Activated naive CD8-positive, alpha-beta T cell treated with anti-CD3 and anti-CD28 coated beads, Interleukin-2, amount 10 ng/mL, durations not matched to agents 7 days and 5 days (primary cell): ENCODE measurements at regions not wholly inside any gene's neighbourhood (a gene's known extent, or its start where the extent isn't known, plus 50 kb on each side); places are given as distances from the start of the nearest gene placed in this dataset.
"Not testable (repeated sequence)": the region's sequence is repeated elsewhere in the genome, so short reads cannot be mapped to it uniquely, and the experiment has no call there.

Experiments used
- ATAC-seq: fragments of 150-1000 bp; cut with Tn5 transposase; one replicate; pipeline ENCODE4 v1.10.0; 2021; ENCODE audit warnings: low read depth, moderate library complexity
- POLR2A ChIA-PET: fragments of 350-600 bp; sonication (Branson Sonifier 250); formaldehyde crosslinking; loops from one replicate; lab custom pipeline; 2021; ENCODE audit warnings: antibody characterized with exemption; lab: Charles Lee
- DNase-seq: peaks from one replicate; pipeline ENCODE4 v3.0.0; 2021
- H3K27ac Mint-ChIP-seq: one replicate; pipeline ENCODE4 v1.8.0; 2022; ENCODE audit warnings: mild to moderate bottlenecking, mixed read lengths
- H3K27me3 Mint-ChIP-seq: one replicate; pipeline ENCODE4 v1.8.0; 2022; ENCODE audit warnings: mild to moderate bottlenecking, moderate library complexity, mixed read lengths
- H3K36me3 Mint-ChIP-seq: one replicate; pipeline ENCODE4 v1.8.0; 2021; ENCODE audit warnings: mild to moderate bottlenecking, mixed read lengths
- H3K4me1 Mint-ChIP-seq: one replicate; pipeline ENCODE4 v1.8.0; 2021; ENCODE audit warnings: mixed read lengths
- H3K4me3 Mint-ChIP-seq: one replicate; pipeline ENCODE4 v1.8.0; 2022; ENCODE audit warnings: mild to moderate bottlenecking, moderate library complexity, mixed read lengths
- H3K9me3 Mint-ChIP-seq: one replicate; pipeline ENCODE4 v1.8.0; 2021; ENCODE audit warnings: mixed read lengths

GRCh38 chr20:55353206-55353605, 652.1 kb downstream of the CBLN4 start:
- Mint-ChIP-seq H3K4me3 (no peak overlapping the region), H3K4me1 (no peaks in the 10 kb centered on the region), H3K36me3 (no peaks in the 10 kb centered on the region), H3K27me3 (no peaks in the 10 kb centered on the region), H3K27ac (no peak overlapping the region), H3K9me3 (peaks cover 5% of the 10 kb centered on the region)
- POLR2A ChIA-PET: no interaction called here
- DNase-seq (no peak), ATAC-seq (no peak)

GRCh38 chr20:55348223-55348622, 657.1 kb downstream of the CBLN4 start:
- Mint-ChIP-seq H3K4me1 (no peaks in the 10 kb centered on the region), H3K36me3 (no peaks in the 10 kb centered on the region), H3K9me3 (peaks cover 6% of the 10 kb centered on the region), H3K27me3 (no peaks in the 10 kb centered on the region), H3K27ac (no peak overlapping the region), H3K4me3 (no peak overlapping the region)
- ATAC-seq: no peak
- POLR2A ChIA-PET: no interaction called here
- no peak for DNase-seq

- POLR2A ChIA-PET: no interaction called here
- Mint-ChIP-seq H3K4me1 (no peaks in the 10 kb centered on the region), H3K27me3 (no peaks in the 10 kb centered on the region), H3K9me3 (peaks cover 8% of the 10 kb centered on the region), H3K27ac (no peak overlapping the region), H3K4me3 (no peak overlapping the region), H3K36me3 (no peaks in the 10 kb centered on the region)
- no peak for DNase-seq
- ATAC-seq: no peak
Measured at GRCh38 chr20:55342822-55343221, 662.5 kb downstream of the CBLN4 start.

GRCh38 chr20:55333798-55334197, 671.5 kb downstream of the CBLN4 start:
- Mint-ChIP-seq H3K9me3 (peaks cover 4% of the 10 kb centered on the region), H3K4me1 (no peaks in the 10 kb centered on the region), H3K36me3 (no peaks in the 10 kb centered on the region), H3K27me3 (no peaks in the 10 kb centered on the region), H3K4me3 (no peak overlapping the region), H3K27ac (no peak overlapping the region)
- ATAC-seq (no peak), DNase-seq (no peak)
- POLR2A ChIA-PET: no interaction called here

GRCh38 chr20:55329108-55329507, 676.2 kb downstream of the CBLN4 start:
- Mint-ChIP-seq H3K27me3 (no peaks in the 10 kb centered on the region), H3K4me1 (no peaks in the 10 kb centered on the region), H3K4me3 (no peak overlapping the region), H3K36me3 (no peaks in the 10 kb centered on the region), H3K9me3 (peaks cover 5% of the 10 kb centered on the region), H3K27ac (no peak overlapping the region)
- ATAC-seq (no peak), DNase-seq (no peak)
- POLR2A ChIA-PET: no interaction called here

GRCh38 chr20:55322745-55323144, 682.6 kb downstream of the CBLN4 start:
- Mint-ChIP-seq H3K27ac (no peak overlapping the region), H3K36me3 (no peaks in the 10 kb centered on the region), H3K27me3 (no peaks in the 10 kb centered on the region), H3K4me3 (no peak overlapping the region), H3K9me3 (peaks cover 7% of the 10 kb centered on the region), H3K4me1 (no peaks in the 10 kb centered on the region)
- DNase-seq (no peak), ATAC-seq (no peak)
- POLR2A ChIA-PET: no interaction called here

- POLR2A ChIA-PET: no interaction called here
- peaks cover 9% of the 10 kb centered on the region for H3K9me3 Mint-ChIP-seq
- DNase-seq (no peak), ATAC-seq (no peak)
- no peaks in the 10 kb centered on the region for H3K36me3 Mint-ChIP-seq
- H3K27ac Mint-ChIP-seq: no peak overlapping the region
- no peak overlapping the region for H3K4me3 Mint-ChIP-seq
- no peaks in the 10 kb centered on the region for H3K4me1 Mint-ChIP-seq
- H3K27me3 Mint-ChIP-seq: no peaks in the 10 kb centered on the region
Measured at GRCh38 chr20:55316753-55317152, 688.6 kb downstream of the CBLN4 start.

GRCh38 chr20:55310844-55311243, 694.5 kb downstream of the CBLN4 start:
- H3K4me1 Mint-ChIP-seq, H3K36me3 Mint-ChIP-seq, ATAC-seq, POLR2A ChIA-PET, H3K27me3 Mint-ChIP-seq, H3K27ac Mint-ChIP-seq, H3K4me3 Mint-ChIP-seq, DNase-seq: not testable (repeated sequence)
- H3K9me3 Mint-ChIP-seq: peaks cover 14% of the 10 kb centered on the region

GRCh38 chr20:55291261-55291660, 714.1 kb downstream of the CBLN4 start:
- Mint-ChIP-seq H3K27me3 (no peaks in the 10 kb centered on the region), H3K9me3 (peaks cover 1% of the 10 kb centered on the region), H3K27ac (no peak overlapping the region), H3K4me1 (no peaks in the 10 kb centered on the region), H3K36me3 (no peaks in the 10 kb centered on the region), H3K4me3 (no peak overlapping the region)
- ATAC-seq (no peak), DNase-seq (no peak)
- POLR2A ChIA-PET: no interaction called here

- no peak overlapping the region for H3K27ac Mint-ChIP-seq
- H3K4me3 Mint-ChIP-seq: no peak overlapping the region
- POLR2A ChIA-PET: no interaction called here
Measured at GRCh38 chr20:55283889-55284288, 721.4 kb downstream of the CBLN4 start.

GRCh38 chr20:55273149-55273548, 732.2 kb downstream of the CBLN4 start:
- H3K27me3 Mint-ChIP-seq: no peaks in the 10 kb centered on the region
- no peaks in the 10 kb centered on the region for H3K36me3 Mint-ChIP-seq
- DNase-seq (no peak), ATAC-seq (no peak)
- no peaks in the 10 kb centered on the region for H3K4me1 Mint-ChIP-seq
- H3K4me3 Mint-ChIP-seq: no peak overlapping the region
- H3K9me3 Mint-ChIP-seq: peaks cover 9% of the 10 kb centered on the region
- H3K27ac Mint-ChIP-seq: no peak overlapping the region
- POLR2A ChIA-PET: no interaction called here

More at GRCh38 chr20:55283889-55284288, 721.4 kb downstream of the CBLN4 start:
- H3K4me1 Mint-ChIP-seq: no peaks in the 10 kb centered on the region
- no peaks in the 10 kb centered on the region for H3K36me3 Mint-ChIP-seq
- peaks cover 8% of the 10 kb centered on the region for H3K9me3 Mint-ChIP-seq
- no peaks in the 10 kb centered on the region for H3K27me3 Mint-ChIP-seq
- DNase-seq: no peak
- no peak for ATAC-seq

- Mint-ChIP-seq H3K4me1 (no peaks in the 10 kb centered on the region), H3K36me3 (no peaks in the 10 kb centered on the region), H3K27me3 (no peaks in the 10 kb centered on the region), H3K27ac (no peak overlapping the region), H3K9me3 (peaks cover 8% of the 10 kb centered on the region), H3K4me3 (no peak overlapping the region)
- no peak for ATAC-seq
- POLR2A ChIA-PET: no interaction called here
- no peak for DNase-seq
Measured at GRCh38 chr20:55271371-55271770, 733.9 kb downstream of the CBLN4 start.

- Mint-ChIP-seq H3K27ac (no peak overlapping the region), H3K9me3 (peaks cover 8% of the 10 kb centered on the region), H3K4me3 (no peak overlapping the region), H3K4me1 (no peaks in the 10 kb centered on the region), H3K36me3 (no peaks in the 10 kb centered on the region), H3K27me3 (no peaks in the 10 kb centered on the region)
- DNase-seq (no peak), ATAC-seq (no peak)
- POLR2A ChIA-PET: no interaction called here
Measured at GRCh38 chr20:55269913-55270312, 735.4 kb downstream of the CBLN4 start.

- Mint-ChIP-seq H3K27ac (no peak overlapping the region), H3K9me3 (peaks cover 6% of the 10 kb centered on the region), H3K4me3 (no peak overlapping the region), H3K27me3 (no peaks in the 10 kb centered on the region), H3K36me3 (no peaks in the 10 kb centered on the region), H3K4me1 (no peaks in the 10 kb centered on the region)
- DNase-seq: no peak
- ATAC-seq: no peak
- POLR2A ChIA-PET: no interaction called here
Measured at GRCh38 chr20:55266361-55266760, 739.0 kb downstream of the CBLN4 start.

GRCh38 chr20:55264703-55265239, 740.5 kb downstream of the CBLN4 start:
- no peaks in the 10 kb centered on the region for H3K36me3 Mint-ChIP-seq
- DNase-seq (no peak), ATAC-seq (no peak)
- no peak overlapping the region for H3K27ac Mint-ChIP-seq
- H3K4me3 Mint-ChIP-seq: no peak overlapping the region
- peaks cover 6% of the 10 kb centered on the region for H3K9me3 Mint-ChIP-seq
- POLR2A ChIA-PET: no interaction called here
- no peaks in the 10 kb centered on the region for H3K4me1 Mint-ChIP-seq
- no peaks in the 10 kb centered on the region for H3K27me3 Mint-ChIP-seq
